HG03108 (cell line): ENCODE measurements at regions not wholly inside any gene's neighbourhood (a gene's known extent, or its start where the extent isn't known, plus 50 kb on each side); places are given as distances from the start of the nearest gene placed in this dataset.

Experiments used
- ATAC-seq: cut with Tn5 transposase; IDR thresholded peaks from one replicate; pipeline ENCODE4 v1.9.1; 2021; ENCODE audit warnings: moderate library complexity; ENCODE audit not compliant: unreplicated experiment

GRCh38 chr5:167158588-167158987 lies 1132.9 kb upstream of the WWC1 start:
- no peak for ATAC-seq

- ATAC-seq: no peak
Observed at GRCh38 chr5:167160388-167160787, 1131.1 kb upstream of the WWC1 start.

- no peak for ATAC-seq
Observed at GRCh38 chr5:167166696-167167095, 1124.7 kb upstream of the WWC1 start.

GRCh38 chr5:167167191-167167795 lies 1124.2 kb upstream of the WWC1 start:
- no peak for ATAC-seq

- ATAC-seq: no peak
Observed at GRCh38 chr5:167168971-167169370, 1122.5 kb upstream of the WWC1 start.

GRCh38 chr5:167171056-167171455 lies 1120.4 kb upstream of the WWC1 start:
- no peak for ATAC-seq

- ATAC-seq: no peak
Observed at GRCh38 chr5:167177736-167178135, 1113.7 kb upstream of the WWC1 start.

- no peak for ATAC-seq
Observed at GRCh38 chr5:167180906-167181305, 1110.5 kb upstream of the WWC1 start.

- no peak for ATAC-seq
Observed at GRCh38 chr5:167205881-167206280, 1085.6 kb upstream of the WWC1 start.

GRCh38 chr5:167207081-167207480 lies 1084.4 kb upstream of the WWC1 start:
- ATAC-seq: no peak

GRCh38 chr5:167208911-167209310 lies 1082.5 kb upstream of the WWC1 start:
- ATAC-seq: no peak

GRCh38 chr5:167217097-167217743 lies 1074.2 kb upstream of the WWC1 start:
- ATAC-seq: no peak

GRCh38 chr5:167219298-167219697 lies 1072.1 kb upstream of the WWC1 start:
- ATAC-seq: no peak

GRCh38 chr5:167226386-167226785 lies 1065.1 kb upstream of the WWC1 start:
- no peak for ATAC-seq

- ATAC-seq: no peak
Observed at GRCh38 chr5:167228134-167228533, 1063.3 kb upstream of the WWC1 start.

GRCh38 chr5:167229751-167230150 lies 1061.7 kb upstream of the WWC1 start:
- no peak for ATAC-seq

GRCh38 chr5:167230414-167230813 lies 1061.0 kb upstream of the WWC1 start:
- no peak for ATAC-seq

- ATAC-seq: no peak
Observed at GRCh38 chr5:167232675-167233311, 1058.7 kb upstream of the WWC1 start.

- ATAC-seq: no peak
Observed at GRCh38 chr5:167233507-167234220, 1057.8 kb upstream of the WWC1 start.

- ATAC-seq: no peak
Observed at GRCh38 chr5:167241436-167242067, 1049.9 kb upstream of the WWC1 start.

- ATAC-seq: no peak
Observed at GRCh38 chr5:167242701-167243100, 1048.7 kb upstream of the WWC1 start.
